SW 1271 (cell line): ENCODE measurements at regions not wholly inside any gene's neighbourhood (a gene's known extent, or its start where the extent isn't known, plus 50 kb on each side); places are given as distances from the start of the nearest gene placed in this dataset.

ENCODE experiments used
- DNase-seq, 2 experiments: peaks; one replicate each; lab custom pipeline; 2025; lab: John Stamatoyannopoulos, UW

DNA sequence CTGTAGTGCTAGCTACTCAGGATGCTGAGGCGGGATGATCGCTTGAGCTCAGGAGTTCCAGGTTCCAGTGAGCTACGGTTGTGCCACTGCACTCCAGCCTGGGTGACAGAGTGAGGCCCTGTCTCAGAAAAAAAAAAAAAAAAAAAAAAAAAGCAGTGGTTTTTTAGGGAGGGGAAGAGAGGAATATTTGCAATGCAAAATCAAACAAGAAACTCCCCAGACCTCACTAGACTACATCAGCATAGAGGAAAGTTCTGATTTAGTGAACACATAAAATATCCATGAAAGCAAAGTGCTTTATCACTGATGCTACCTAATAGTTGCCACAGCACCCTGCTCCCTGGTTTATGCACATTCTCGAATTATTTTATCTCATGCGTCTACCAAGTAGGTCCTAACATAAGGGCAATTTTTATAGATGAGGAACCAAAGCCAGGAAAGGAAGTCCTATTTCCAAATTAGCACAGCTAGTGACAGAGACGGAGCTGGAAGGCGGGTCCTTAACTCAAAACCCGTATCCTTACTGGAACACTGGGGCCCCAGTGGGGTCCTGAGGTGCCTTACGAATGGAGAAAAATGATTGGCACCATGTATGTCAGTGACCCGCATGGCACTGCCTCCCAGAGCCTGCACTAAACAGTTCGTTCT, 50.7 kb upstream of the GPR157 start:
- DNase-seq = no peak

DNA sequence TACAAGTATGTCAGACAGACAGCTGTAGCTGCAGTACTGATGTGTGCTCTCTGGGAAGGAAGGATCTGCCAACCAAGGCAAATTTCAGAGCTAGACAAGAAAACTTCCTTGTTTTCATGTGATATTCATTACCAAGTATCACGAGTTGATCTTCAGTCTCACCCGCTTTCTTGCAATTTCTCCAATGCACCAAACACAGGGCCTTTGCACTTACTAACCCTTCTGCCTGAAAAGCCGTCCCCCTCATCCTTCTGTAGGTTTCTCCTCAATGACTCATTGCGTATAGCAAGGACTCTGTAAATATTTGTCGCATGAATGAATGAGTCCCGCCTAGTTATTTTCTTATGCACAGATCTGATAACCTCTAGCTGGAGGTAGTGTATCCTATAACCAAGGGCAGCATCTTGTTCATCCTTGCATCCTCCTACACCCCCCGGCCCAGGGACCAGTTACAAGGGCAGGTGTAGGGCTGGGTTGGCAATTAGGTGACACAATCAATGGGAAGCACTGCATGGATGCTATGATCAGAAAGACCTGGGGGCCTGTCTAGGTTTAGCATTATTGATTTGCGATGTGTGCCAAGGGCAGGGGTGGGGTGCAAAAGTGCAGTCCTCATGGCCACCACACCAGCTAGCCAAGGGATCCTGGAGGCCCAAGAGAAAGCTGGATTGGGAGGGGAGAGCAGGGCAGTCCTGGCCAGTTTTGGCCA, 51.4 kb upstream of the GPR157 start:
- no peak for DNase-seq

DNA sequence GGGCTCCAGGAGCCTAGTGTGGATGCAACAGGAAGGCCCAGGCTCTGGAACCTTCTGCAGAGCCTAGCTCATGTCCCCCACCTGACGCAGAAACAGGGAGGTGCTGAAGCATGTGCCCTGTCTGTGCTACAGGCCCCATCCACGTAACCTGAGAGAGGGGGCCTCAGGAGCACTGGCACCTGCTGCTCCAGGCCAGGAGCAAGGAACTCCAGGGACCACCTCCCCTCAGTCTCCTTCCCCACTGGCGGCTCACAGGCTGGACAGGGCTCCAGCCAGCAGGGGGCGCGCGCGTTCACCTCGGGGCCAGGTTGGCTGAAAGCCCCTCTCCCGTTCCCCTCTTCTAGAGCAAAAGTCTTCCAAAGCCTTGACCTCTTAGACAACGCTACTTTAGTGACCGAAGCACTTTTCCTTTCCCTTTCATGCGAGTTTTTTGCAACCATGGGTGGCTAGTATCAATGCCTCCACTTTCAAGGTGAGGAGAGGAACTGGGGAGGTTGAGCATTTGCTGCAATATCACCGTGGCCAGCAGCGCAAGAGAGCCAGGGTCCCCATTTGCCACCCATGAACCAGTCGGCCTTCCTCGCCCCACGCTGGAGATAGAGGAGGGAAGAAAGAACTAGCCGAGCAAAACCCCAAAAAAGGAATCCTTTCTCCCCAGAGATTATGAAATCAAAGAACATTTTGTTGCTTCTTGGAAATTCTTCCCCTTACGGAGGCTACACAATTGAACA, 52.4 kb upstream of the GPR157 start:
- peak in 1 of 2 experiments; percentile 6 for DNase-seq

DNA sequence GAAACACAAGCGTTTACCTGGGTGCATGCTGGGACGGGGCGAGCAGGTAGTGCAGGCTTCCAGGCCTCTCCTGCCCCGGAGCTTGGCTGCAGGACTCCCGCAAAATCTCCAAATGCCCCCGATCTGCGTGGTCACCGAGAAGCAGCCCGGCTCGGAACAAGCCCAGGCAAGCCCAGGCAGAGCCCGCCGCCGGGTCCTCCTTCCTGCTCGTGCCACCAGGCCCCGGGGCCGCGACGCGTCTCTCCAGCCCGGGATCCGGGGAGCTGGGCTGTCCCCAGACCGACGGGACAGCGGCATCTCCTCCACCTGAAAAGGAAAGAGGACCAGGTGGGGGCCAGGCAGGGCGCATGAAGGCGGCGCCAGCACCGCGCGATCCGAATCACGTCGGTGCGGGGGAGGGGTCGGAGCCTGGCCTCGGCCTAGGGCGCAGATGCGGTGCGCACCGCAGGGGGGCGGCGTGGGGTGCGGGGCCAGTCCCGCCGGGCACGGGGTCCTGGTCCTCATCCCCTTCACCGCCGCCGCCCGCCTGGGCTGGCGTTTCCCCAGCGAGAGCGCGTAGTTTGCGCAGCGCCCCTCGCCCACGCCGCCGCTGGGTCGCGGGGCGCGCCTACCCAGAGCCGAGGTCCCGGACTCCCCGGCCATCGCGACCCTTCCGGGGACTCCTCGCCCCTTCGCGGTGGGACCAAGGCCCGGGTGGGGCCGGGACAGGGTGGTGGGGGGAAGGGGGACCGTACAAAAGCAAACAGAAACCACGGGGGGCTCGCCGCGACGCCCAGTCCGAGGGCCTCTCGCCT, 52.4 kb upstream of the H6PD start:
- DNase-seq = no peak

DNA sequence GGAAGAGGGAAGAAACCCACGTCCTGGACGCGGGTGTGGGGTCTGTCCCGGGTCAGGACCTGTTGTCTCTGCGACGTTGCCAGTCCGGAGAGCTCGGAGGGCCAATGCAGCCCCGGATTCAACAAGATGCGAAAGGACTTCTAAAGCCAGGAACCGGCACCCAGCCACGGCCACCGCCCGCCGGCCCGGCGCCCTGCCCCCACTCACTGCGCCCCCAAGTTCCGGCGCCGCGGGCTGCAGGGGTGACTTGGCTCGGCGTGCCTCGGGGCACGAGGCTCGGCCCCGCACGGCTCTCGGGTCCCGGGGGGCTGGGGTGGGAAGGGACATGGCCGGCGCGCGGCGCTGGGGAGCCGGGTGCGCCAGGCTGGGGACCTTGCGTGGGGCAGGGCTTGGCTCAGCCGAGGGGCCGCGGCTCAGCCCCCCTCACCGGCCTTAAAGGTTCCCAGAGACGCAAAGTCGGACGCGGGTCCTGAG, 51.8 kb upstream of the H6PD start:
- no peak for DNase-seq

DNA sequence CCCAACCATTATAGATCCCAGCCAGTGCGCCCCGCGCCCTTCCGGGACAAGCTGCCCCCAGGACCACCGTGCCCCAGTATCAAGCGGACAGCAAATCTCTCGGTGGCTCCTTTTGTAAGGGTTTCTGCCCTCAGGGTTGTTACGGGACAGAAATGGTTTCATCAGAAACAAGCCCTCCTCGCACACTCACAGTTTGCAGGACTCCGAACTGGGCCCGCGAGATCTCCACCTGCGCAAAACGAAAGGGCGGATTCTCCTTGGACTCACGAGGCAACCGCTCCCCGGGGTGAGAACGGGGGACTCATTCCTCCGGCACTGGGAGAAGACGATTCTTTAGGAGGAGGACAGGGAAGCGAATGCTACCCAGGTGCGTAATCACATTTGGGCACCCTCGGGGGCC, 51.1 kb upstream of the H6PD start:
- no peak for DNase-seq

DNA sequence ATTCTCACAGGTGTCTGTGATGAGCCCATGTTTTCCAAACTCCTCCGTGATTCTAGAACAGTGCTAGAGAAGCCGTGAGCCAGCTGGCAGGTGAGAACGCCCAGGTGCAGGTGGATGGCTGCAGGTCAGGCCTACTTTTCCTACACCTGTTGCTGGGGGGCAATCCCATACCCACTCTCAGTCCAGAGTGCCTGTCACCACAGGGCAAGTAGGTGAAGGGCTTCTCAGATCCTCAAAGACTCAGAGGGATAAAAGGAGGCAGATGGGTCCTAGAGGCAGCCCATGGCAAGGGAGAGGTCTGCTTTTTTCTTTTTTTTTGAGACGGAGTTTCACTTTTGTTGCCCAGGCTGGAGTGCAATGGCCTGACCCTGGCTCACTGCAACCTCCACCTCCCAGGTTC, 50.7 kb upstream of the H6PD start:
- no peak for DNase-seq

DNA sequence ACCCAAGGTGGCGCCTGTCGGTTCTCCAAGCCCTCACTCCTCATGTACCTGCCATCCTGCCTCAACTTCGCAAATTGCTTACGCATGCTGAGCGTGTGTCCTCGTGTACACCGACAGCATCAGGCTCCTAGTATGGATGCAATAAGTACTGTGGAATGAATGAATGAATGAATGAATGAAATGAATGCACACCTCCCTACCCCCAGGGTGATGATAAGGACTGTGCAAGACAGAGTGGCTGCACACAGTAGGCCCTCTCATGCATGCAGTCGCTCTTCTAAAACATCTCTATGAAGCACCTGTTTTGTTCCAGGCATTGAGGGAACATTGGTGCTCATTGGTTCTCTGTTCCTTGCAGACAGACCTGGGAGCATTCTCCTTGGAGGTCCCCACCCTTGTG, 49.8 kb upstream of the H6PD start:
- DNase-seq = no peak
